GM18873 (cell line): ENCODE measurements at regions not wholly inside any gene's neighbourhood (a gene's known extent, or its start where the extent isn't known, plus 50 kb on each side); places are given as distances from the start of the nearest gene placed in this dataset.

ENCODE experiments used
- ATAC-seq: cut with Tn5 transposase; IDR thresholded peaks from one replicate; pipeline ENCODE4 v1.9.1; 2021; ENCODE audit warnings: mild to moderate bottlenecking, moderate library complexity, moderate number of reproducible peaks; ENCODE audit not compliant: unreplicated experiment, low FRiP score

DNA sequence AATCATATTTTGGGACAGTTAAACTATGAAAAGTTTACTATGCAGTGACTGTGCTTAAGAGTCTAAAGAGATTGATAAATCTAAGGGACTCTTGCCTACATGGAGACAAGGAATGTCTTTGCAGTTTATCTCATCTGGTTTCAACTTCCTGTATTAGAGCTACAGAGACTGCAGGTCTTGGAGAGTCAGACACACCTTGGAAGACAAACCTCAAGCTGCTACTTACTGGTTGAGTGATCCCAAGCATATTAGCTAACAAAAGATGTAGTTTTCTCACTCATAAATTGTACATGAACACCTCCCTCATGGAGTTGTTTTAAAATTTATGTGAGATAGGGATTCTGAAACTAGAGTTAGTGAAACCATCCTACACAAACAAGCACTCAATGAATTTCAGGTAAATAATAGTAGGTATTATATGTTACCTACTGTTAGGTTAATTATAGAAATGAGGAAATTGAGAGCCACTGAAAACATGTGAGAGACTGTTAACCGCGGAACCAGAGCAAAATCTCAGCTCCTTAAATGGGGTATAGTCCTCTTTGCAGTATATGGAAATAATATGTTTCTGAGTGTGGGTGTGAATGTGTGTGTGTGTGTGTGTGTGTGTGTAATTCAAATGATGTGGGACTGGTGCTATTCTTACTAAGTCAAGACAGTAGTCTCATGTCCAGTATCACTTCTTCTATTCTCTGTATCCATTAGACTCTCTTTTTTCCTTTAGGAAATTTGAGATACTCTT lies 752.1 kb downstream of the DTWD2 start:
- no peak for ATAC-seq

DNA sequence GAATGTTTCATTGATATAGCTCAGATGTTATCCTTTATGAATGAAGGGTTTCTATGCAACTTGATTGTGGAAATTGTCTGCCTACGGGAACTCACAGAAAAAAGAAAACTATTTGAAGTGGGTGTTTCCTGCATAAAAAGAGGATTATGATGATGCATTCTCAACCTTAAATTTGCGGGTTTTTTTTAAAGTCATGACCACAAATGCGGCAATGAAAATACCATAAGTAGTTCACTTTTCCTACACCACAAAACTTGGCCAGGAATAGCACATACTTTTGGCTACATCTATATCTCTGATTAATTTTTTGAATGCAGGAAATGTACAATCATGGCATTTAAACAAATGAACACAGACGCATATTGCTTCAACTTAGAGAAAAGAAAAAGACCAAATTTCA lies 754.7 kb downstream of the DTWD2 start:
- ATAC-seq, result no peak

DNA sequence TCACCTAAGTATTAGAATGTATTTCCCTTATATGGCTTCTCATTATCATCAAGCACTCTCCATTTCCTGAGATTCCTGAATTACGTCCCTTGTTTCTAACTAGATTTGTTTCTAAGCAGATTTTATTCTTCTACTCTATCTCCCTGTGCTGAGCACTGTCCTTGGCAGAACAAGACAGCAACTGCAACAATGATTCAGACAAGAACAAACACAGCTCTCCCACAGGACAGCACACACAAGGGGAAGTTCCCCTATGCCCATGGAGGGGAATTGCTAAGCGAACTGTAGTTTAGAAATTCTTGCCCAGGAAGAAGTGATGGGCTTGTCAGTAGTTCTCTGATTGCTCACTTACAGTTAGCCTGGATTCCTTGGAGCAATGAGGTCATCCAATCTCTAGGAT lies 759.9 kb downstream of the DTWD2 start:
- no peak for ATAC-seq

DNA sequence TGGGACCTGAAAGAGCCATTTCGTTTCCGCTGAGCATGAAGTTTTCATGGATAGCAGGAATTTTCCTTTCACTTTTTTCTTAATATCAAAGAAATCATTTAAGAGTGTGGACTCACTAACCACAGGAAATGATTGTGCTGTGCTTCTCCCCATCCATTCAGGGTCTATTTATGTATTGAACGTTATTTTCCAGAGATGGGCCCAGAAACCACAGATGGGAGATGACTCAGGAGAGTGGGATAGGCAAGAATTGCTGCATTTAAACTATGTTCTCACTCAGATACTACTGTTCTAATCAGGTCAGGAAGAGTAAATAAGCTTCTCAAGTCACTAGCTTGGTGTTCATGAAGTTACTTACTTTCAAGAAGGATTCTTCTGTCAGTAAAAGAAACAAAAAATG lies 763.8 kb downstream of the DTWD2 start:
- no peak for ATAC-seq

DNA sequence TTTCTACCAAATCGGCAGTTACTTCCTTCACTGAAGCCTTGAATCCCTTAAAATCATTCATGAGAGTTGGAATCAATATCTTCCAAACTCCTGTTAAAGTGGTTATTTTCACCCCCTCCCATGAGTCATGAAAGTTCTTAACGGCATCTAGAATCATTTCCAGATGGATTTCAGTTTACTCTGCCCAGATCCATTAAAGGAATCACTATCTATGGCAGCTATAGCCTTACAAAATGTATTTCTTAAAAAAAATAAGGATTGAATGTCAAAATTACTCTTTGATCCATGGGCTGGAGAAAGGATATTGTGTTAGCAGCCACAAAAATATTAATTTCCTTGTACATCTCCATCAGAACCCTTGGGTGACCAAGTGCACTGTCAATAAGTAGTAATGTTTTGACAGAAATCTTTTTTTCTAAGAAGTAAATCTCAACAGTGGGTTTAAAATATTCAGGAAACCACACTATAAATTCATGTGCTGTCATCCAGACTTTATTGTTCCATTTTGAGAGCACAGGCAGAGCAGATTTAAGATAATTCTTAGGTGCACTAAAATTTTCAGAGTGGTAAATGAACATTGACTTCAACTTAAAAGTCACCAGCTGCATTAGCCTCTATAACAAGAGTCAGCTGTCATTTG lies 767.7 kb downstream of the DTWD2 start:
- no peak for ATAC-seq

DNA sequence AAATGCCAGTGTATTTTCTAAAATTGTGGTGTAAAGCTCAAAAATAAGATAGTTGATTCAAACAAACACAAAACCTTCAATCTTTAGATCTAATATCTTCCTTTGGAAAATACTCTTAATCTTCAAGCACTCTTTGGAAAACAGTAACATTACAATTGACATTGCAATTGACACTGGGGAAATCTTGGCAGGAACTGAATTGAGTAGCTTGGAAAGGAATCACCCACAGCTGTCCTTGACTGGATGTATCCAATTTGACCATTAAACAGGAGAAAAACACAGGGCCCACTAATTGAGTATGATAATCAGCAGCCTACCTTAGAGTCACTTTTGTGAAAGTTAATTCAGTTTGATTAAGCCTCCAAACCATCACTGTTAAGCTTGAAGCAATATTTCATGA lies 776.7 kb downstream of the DTWD2 start:
- no peak for ATAC-seq

DNA sequence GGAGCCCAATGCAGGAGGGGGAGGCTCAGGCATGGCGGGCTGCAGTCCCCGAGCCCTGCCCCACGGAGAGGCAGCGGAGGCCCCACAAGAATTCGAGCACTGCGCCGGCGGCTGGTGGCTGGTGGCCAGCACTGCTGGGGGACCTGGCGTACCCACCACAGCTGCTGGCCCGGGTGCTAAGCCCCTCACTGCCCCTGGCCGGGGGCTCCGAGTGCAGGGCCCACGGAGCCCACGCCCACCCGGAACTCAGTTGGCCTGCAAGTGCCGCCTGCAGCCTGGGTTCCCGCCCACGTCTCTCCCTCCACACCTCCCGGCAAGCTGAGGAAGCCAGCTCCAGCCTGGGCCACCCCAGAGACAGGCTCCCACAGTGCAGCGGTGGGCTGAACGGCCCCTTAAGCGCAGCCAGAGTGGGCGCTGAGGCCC lies 780.3 kb downstream of the DTWD2 start:
- ATAC-seq, result no peak

DNA sequence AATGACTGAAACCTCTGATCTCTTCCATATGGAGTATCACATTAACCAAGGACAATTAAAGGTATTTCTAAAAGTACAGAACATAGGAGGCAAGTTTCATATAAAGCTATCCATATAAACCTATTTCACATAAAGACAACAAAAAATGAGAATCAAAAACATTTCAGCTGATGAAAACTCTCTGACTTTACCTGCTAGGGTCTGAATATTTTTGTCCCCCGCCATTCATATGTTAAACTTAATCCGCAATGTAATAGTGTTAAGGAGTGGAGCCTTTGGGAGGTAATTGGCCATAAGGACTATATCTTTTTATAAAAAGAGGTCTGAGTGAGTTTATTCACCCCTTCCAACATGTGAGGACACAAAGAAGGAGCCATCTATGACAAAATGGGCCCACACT lies 788.5 kb downstream of the DTWD2 start:
- no peak for ATAC-seq

DNA sequence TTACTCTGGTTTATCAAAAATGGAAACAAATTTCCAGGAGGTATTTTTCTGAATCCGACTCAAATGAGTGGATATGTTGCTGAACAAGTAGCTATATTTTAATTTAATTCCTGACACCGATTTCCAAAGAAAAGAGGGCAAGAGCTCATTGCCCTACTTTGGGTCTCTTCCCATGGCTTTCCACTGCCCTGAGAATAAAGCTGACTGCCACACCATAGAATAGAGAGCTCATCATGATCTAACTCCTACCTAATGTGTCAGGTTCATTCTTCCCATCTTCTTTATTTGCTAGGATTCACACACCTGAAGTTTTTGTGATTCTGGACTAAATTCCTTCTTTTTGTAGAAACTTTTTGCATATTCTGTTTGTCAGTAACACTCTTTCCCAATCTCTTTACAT lies 792.1 kb downstream of the DTWD2 start:
- no peak for ATAC-seq

DNA sequence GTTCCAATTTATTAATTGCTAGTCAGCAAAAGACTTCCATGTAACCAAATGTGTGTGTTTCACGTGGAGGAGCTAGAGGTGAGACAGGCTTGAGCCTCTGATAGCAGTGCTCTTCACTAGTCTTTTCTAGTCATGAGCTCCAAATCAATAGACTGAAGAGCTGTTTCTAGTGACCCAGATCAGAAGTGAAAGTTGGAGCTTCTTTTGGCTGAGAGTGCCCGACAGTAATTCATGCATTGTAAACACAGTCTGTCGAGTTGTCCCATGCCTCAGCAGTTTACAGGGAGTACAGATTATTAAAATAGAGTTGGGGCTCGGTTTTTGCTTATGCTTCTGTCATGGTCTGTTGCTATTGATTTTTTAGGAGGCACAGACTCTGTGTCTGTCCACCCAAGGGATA lies 793.1 kb downstream of the DTWD2 start:
- no peak for ATAC-seq

DNA sequence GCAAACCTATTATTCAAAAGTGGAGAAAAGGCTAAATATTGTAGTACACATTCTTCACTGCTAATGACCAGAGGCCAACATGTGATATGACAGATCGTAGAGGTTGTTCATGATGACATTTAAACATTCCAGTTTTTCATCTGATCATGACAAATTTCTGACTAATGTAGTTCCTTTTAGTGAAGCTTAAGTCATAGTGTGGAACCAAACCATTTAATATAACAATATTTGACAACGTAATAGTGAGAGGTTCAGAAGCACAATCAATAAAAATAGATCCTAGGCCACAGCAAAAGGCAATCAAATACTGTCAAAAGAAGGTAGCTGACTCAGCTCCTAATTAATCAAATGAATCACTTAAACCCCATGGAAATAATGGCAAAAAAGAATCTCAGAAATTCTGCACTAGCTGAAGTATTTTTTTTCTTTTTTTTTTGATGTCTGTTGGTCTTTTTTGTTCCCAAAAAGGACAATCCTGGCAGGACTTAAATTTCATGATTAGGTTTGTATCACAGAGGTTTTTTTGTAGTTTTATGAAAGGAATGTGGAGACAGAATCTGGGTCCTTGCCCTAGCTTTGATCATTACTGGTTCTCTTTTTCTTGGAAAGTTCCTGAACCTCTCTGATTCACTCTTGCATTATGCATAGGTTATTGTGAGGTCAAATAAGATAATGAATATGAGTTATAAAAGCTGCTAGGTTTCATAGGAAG lies 795.0 kb downstream of the DTWD2 start:
- ATAC-seq, result no peak

DNA sequence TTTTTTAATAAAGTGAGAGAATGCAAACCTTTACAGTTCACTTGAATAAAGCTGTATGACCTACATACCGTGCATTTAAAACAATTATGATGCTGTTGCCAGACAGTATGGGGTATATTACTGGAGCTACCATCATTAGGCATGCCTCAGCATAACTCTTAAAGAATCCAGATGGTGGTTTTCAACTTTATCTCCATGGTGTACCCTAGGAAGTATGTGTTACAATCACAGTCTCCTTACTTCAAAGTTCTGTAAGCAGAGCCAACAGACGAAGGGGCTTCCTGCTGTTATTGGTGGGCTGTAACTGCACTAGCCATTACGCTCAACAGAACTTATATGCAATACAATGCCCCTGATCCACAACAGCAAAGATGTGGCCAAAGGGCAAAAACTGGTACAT lies 803.3 kb downstream of the DTWD2 start:
- no peak for ATAC-seq

DNA sequence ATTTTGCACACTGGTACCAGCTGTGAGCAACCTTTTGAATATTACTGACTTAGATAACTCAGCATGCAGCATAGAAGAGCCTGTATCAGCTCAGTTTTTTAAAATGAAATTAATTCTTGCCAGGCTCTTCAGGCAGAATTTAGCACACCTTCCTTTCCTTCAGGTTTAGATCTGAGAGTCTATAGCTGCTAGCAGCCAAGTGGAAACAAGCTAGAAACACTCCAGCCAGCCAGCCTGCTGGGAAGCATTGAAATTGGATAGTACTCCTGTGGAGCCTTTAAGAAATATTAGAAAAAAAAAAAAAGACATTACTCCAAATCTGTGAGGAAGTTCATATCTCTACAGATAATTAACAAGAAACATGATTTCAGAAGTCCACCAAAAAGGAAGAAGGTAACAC lies 812.2 kb downstream of the DTWD2 start:
- ATAC-seq, result no peak

DNA sequence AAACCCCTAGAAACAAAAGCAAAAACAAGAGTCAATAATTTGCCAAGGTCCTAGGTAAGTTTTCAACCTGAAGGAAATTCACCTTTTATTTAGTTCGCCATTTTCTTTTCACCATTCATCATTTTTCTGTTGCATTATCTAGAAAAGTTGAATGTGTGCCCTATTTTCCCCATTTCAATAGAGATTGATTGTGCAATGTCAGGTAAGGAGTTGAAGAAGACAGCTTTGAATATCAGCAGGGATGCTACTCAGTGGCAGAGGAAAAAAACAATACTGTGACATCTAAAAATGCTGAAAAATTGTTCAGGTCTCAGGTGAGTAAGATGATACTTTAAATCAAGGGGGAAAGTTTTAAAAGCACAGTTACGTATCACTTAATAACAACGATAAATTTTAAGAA lies 813.7 kb downstream of the DTWD2 start:
- ATAC-seq, result no peak

DNA sequence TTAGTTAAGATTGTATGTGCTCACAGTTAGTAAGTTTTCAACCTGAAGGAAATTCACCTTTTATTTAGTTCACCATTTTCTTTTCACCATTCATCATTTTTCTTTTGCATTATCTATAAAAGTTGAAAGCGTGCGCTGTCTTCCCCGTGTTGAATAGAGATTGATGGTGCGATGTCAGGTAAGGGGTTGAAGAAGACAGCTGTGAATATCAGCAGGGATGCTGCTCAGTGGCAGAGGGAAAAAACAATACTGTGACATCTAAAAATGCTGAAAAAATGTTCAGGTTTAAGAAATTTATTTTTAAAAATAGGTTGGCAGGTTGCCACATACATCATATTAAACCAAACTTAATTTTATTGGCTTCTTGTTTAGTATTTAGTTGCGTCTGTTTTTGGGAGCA lies 815.0 kb downstream of the DTWD2 start:
- ATAC-seq, result no peak

DNA sequence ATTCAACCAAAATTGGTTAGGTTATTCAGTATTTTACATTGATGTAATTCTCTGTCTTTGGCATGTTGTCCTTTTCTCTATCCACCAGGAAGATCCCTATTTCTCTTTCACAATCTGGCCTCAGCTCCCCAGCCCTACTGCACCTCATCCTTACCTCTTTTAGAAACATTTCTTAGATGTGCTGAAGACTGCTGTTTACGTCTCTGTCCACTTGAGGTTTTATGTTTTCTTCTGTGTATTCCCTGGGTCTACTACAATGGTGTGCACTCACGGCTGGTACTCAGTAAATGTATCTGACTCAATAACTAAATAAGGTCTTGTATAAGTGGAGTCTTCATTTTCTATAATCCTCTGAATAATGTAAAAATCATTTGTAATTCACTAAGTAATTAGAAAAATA lies 822.7 kb downstream of the DTWD2 start:
- ATAC-seq, result no peak

DNA sequence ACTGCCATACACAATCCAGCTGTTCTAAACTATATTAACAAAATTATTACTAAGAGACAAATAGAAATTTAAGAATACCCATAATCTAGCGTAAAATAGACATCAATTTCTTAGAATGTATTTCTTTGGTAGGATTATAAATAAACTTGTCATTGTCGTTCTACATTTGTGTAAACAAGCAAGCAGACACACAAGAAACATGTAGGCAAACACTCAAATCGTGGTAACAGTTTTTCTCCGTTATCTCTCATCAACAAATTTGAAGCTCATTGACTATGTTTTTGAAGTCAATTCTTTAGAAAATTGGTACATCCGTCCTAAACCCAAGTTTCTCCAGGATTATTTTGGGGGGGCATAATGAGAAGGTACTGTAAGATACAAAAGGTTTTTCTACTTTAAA lies 832.2 kb downstream of the DTWD2 start:
- ATAC-seq, result no peak

DNA sequence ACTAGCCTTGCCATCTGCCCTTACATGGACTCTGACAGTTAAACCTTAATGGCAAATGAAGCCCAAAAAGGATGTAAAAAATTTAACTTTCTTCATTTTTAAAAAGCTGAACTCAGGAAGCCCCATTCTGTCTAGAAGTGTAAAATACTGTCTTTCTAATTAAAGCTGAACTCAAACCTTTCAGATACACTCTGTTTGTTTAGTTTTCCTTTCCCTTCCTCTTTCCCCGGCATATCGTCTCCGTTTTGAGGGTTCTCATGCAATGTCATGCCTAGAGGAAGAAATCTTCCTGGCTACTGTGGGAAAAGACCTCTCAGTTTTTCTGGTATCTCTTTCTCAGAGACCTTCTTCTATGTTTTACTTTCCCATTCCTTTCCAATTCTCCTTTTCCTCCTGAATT lies 841.5 kb downstream of the DTWD2 start:
- ATAC-seq, result no peak

DNA sequence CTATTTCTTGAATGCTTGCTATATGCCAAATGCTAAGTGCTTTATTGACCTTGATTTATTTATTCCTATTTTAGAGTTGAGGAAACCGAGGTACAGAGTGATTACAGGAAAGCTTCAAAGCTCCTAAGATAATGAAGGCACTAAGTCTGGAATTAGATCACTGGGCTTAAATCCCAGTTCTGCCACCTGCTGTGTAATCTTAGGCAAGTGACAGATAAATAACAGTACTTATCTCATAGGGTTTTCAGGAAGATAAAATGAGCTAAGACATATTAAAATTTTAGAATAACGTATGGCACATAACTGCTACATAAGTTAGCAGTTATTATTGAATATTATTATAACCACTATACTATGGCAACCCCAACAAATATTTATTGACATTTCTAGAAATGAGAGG lies 843.8 kb downstream of the DTWD2 start:
- ATAC-seq, result no peak

DNA sequence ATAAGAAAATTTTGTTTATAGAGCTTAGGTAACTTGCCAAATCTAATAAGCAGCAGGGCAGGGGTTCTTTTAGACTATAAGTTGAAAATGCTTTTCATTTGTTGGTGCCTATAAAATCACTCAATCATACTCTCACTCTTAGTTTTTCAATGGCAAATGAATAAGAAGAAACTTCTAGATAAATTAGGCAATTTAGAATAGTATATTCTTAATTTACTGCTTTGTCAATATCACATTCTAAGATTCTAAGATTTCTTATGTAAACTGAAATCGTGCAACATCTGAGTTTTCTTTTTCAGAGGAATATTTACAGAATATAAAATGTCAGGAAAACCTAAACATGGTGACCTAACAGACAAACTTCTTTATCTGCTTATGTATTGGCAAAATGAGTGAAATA lies 849.0 kb downstream of the DTWD2 start:
- ATAC-seq, result no peak

DNA sequence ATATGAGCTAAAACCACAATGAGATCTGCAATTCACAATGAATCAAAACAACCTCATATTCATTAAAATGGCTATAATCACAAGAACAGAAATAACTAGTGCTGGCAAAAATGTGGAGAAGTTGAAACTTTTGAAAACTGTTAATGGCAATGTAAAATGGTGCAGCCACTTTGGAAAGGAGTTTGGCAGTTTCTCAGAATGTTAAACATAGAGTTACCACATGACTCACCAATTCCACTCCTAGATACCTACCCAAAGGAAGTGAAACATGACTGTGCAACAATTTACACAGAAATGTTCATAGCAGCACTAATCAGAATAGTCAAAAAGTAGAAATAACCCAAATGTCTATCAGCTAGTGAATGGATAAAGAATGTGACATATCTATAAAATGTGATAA lies 862.2 kb downstream of the DTWD2 start:
- no peak for ATAC-seq

DNA sequence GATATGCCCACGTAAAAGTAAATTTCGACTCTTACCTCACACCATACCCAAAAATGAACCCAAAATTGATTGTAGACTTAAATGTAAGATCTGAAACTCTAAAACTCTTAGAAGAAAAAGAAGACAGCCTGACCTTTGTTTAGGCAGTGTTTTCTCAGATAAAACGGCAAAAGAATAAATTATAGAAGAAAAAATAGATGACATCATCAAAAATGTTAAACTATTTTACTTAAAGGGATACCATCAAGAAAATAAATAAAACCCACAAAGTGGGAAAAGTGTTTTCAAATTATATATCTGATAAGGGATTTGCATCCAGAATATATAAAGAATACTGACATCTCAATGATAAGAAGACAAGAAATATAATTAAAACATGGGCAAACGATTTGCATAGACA lies 862.7 kb downstream of the DTWD2 start:
- ATAC-seq, result no peak
